SK-N-SH treated with all-trans-retinoic acid at 6 μM for 48 hours (cell line): ENCODE measurements at regions not wholly inside any gene's neighbourhood (a gene's known extent, or its start where the extent isn't known, plus 50 kb on each side); places are given as distances from the start of the nearest gene placed in this dataset.

ENCODE experiments used
- ATAC-seq: fragments of 200-7000 bp; cut with Tn5 transposase; 3 replicates; pipeline ENCODE4 v1.9.1; 2020; ENCODE audit warnings: mild to moderate bottlenecking, moderate library complexity
- ARNTL ChIP-seq: fragments of 450-650 bp; formaldehyde crosslinking; IDR thresholded peaks from 2 replicates; pipeline ENCODE4 v1.5.0; 2020; ENCODE audit warnings: low read depth, mild to moderate bottlenecking, moderate library complexity, borderline replicate concordance
- BACH2 ChIP-seq: fragments of 250-450 bp; sonication (Bioruptor Pico); IDR thresholded peaks from 2 replicates; pipeline ENCODE4 v1.9.0; 2021; ENCODE audit warnings: mild to moderate bottlenecking, borderline replicate concordance
- CSDC2 ChIP-seq: fragments of 250-450 bp; sonication (Bioruptor Pico); IDR thresholded peaks from 2 replicates; pipeline ENCODE4 v1.5.0; 2020; ENCODE audit warnings: mild to moderate bottlenecking, moderate library complexity
- ESRRG ChIP-seq: fragments of 250-450 bp; sonication (Bioruptor Pico); IDR thresholded peaks from 2 replicates; pipeline ENCODE4 v1.6.1; 2021; ENCODE audit warnings: mild to moderate bottlenecking
- GLIS3 ChIP-seq: fragments of 250-450 bp; sonication (Bioruptor Pico); IDR thresholded peaks from 2 replicates; pipeline ENCODE4 v1.5.0; 2020; ENCODE audit warnings: mild to moderate bottlenecking, moderate library complexity
- OSR1 ChIP-seq: fragments of 250-450 bp; sonication (Bioruptor Pico); IDR thresholded peaks from 2 replicates; pipeline ENCODE4 v1.8.0; 2022; ENCODE audit warnings: moderate library complexity, mild to moderate bottlenecking, inconsistent platforms
- PPARA ChIP-seq: fragments of 250-450 bp; sonication (Bioruptor Pico); IDR thresholded peaks from 2 replicates; pipeline ENCODE4 v1.5.0; 2020; ENCODE audit warnings: mild to moderate bottlenecking, borderline replicate concordance
- SNAI2 ChIP-seq: fragments of 250-450 bp; sonication (Bioruptor Pico); IDR thresholded peaks from 2 replicates; pipeline ENCODE4 v1.5.0; 2020; ENCODE audit warnings: mild to moderate bottlenecking, moderate library complexity
- TCF4 ChIP-seq: fragments of 250-450 bp; sonication (Bioruptor Pico); IDR thresholded peaks from 2 replicates; pipeline ENCODE4 v1.8.0; 2021; ENCODE audit warnings: mild to moderate bottlenecking, moderate library complexity, borderline replicate concordance
- TOX ChIP-seq: fragments of 250-450 bp; sonication (Bioruptor Pico); IDR thresholded peaks from 2 replicates; pipeline ENCODE4 v1.8.0; 2021; ENCODE audit warnings: mild to moderate bottlenecking, moderate library complexity, borderline replicate concordance
- ZC3H10 ChIP-seq: fragments of 250-450 bp; sonication (Bioruptor Pico); IDR thresholded peaks from 2 replicates; pipeline ENCODE4 v1.5.1; 2021; ENCODE audit warnings: mild to moderate bottlenecking, moderate library complexity
- ZFP3 ChIP-seq: fragments of 250-450 bp; sonication (Bioruptor Pico); IDR thresholded peaks from 2 replicates; pipeline ENCODE4 v1.5.0; 2020; ENCODE audit warnings: mild to moderate bottlenecking, moderate library complexity
- ZFP30 ChIP-seq: fragments of 450-650 bp; formaldehyde crosslinking; IDR thresholded peaks from 2 replicates; pipeline ENCODE4 v1.5.0; 2022; ENCODE audit warnings: mild to moderate bottlenecking, moderate library complexity
- ZNF565 ChIP-seq: fragments of 450-650 bp; formaldehyde crosslinking; conservative IDR thresholded peaks from 2 replicates; pipeline ENCODE4 v1.5.0; 2020; ENCODE audit warnings: low read depth, mild to moderate bottlenecking, moderate library complexity
- ZNF8 ChIP-seq: fragments of 450-650 bp; formaldehyde crosslinking; IDR thresholded peaks from 2 replicates; pipeline ENCODE4 v1.5.0; 2020; ENCODE audit warnings: mild to moderate bottlenecking, moderate library complexity
- TF ChIP-seq, protein P1 (sequence below): fragments of 250-450 bp; sonication (Bioruptor Pico); IDR thresholded peaks from 2 replicates; pipeline ENCODE4 v1.5.1; 2021; ENCODE audit warnings: mild to moderate bottlenecking, moderate library complexity
- TF ChIP-seq, protein P2 (sequence below): fragments of 250-450 bp; sonication (Bioruptor Pico); IDR thresholded peaks from 2 replicates; pipeline ENCODE4 v1.8.0; 2020; ENCODE audit warnings: mild to moderate bottlenecking, moderate library complexity, borderline replicate concordance
- TF ChIP-seq, protein P3 (sequence below): fragments of 250-450 bp; sonication (Bioruptor Pico); IDR thresholded peaks from 2 replicates; pipeline ENCODE4 v1.5.1; 2020; ENCODE audit warnings: low read depth, mild to moderate bottlenecking, moderate library complexity
- TF ChIP-seq, protein P4 (sequence below): fragments of 250-450 bp; sonication (Bioruptor Pico); IDR thresholded peaks from 2 replicates; pipeline ENCODE4 v1.5.0; 2020; ENCODE audit warnings: mild to moderate bottlenecking, moderate library complexity
- TF ChIP-seq, protein P5 (sequence below): fragments of 250-450 bp; sonication (Bioruptor Pico); IDR thresholded peaks from 2 replicates; pipeline ENCODE4 v1.8.0; 2021; ENCODE audit warnings: low read depth, mild to moderate bottlenecking, moderate library complexity, borderline replicate concordance

DNA sequence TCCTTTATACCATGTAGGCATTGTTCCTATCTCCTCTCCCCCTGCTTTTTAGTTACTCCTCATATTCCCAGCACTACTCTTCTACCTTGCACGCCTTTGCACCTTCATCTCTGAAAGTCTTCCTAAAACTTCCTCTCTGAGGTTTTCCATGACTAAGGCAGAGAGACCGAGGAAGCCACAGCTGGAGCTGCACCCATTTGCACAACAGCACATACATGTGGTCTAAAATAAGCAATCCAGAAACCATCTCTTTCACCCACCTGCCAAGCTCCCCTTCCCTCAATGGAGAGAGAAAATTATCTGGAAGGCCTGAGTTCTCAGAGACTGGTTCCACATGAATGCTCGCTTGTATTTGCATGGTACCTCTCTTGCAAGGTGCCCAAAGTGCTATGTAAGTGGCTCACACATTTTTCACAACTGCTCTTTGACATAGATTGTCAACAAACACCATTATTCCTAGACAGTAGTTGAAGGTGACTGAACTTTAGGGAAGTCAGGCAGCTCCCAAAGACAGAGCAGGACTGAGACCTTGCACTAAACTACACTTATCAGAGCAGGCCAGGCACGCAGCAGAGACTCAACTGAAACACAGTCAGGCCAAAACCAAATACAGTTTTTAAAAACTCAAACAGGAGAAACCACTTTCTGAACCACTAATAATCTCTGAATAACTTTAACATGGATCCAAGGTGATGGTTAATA is 313.2 kb downstream of the TFAP2A start (continued):
- no peak for TF ChIP-seq ZC3H10 (CRISPR knock-in tag)

DNA sequence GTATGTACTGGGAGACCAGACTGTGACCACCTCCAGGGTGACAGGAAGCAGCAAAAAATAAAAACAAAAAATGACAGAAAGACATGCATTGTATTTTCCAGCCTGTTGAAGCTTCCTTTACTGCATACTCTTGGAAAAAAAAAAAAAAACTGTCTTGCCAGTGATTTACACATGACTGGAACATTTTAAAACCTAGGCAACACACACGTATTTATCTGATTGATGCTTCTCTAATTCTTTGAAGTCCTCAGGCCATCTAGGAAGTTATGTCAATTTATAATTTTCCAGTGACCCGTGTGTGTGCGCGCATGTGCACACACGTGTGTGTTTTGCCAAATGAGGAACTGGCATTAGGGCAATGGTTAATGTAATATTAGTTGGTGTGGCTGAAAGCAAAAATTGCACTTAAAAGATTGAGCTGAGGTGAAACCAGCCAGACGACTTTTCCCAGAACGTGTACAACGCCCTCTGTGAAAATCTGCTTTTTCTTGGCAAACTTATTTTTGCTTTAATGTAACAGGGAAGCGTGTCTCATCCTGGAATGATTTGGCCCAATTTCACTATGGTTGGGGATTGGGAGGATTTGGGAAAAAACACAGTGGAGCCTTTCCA is 315.2 kb downstream of the TFAP2A start:
- no peak for ATAC-seq
- TF ChIP-seq GLIS3 (CRISPR knock-in tag) (no peak), ZNF8 (CRISPR knock-in tag) (no peak), CSDC2 (CRISPR knock-in tag) (no peak), ZC3H10 (CRISPR knock-in tag) (no peak), ZFP3 (CRISPR knock-in tag) (no peak), ZNF565 (CRISPR knock-in tag) (no peak), TCF4 (no peak)
- TF ChIP-seq, protein P1, sequence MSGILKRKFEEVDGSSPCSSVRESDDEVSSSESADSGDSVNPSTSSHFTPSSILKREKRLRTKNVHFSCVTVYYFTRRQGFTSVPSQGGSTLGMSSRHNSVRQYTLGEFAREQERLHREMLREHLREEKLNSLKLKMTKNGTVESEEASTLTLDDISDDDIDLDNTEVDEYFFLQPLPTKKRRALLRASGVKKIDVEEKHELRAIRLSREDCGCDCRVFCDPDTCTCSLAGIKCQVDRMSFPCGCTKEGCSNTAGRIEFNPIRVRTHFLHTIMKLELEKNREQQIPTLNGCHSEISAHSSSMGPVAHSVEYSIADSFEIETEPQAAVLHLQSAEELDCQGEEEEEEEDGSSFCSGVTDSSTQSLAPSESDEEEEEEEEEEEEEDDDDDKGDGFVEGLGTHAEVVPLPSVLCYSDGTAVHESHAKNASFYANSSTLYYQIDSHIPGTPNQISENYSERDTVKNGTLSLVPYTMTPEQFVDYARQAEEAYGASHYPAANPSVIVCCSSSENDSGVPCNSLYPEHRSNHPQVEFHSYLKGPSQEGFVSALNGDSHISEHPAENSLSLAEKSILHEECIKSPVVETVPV (CRISPR knock-in tag) = no peak
- TF ChIP-seq, protein P2, sequence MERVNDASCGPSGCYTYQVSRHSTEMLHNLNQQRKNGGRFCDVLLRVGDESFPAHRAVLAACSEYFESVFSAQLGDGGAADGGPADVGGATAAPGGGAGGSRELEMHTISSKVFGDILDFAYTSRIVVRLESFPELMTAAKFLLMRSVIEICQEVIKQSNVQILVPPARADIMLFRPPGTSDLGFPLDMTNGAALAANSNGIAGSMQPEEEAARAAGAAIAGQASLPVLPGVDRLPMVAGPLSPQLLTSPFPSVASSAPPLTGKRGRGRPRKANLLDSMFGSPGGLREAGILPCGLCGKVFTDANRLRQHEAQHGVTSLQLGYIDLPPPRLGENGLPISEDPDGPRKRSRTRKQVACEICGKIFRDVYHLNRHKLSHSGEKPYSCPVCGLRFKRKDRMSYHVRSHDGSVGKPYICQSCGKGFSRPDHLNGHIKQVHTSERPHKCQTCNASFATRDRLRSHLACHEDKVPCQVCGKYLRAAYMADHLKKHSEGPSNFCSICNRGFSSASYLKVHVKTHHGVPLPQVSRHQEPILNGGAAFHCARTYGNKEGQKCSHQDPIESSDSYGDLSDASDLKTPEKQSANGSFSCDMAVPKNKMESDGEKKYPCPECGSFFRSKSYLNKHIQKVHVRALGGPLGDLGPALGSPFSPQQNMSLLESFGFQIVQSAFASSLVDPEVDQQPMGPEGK (CRISPR knock-in tag) = no peak
- TF ChIP-seq, protein P3, sequence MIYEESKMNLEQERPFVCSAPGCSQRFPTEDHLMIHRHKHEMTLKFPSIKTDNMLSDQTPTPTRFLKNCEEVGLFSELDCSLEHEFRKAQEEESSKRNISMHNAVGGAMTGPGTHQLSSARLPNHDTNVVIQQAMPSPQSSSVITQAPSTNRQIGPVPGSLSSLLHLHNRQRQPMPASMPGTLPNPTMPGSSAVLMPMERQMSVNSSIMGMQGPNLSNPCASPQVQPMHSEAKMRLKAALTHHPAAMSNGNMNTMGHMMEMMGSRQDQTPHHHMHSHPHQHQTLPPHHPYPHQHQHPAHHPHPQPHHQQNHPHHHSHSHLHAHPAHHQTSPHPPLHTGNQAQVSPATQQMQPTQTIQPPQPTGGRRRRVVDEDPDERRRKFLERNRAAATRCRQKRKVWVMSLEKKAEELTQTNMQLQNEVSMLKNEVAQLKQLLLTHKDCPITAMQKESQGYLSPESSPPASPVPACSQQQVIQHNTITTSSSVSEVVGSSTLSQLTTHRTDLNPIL (CRISPR knock-in tag) = no peak
- TF ChIP-seq, protein P4, sequence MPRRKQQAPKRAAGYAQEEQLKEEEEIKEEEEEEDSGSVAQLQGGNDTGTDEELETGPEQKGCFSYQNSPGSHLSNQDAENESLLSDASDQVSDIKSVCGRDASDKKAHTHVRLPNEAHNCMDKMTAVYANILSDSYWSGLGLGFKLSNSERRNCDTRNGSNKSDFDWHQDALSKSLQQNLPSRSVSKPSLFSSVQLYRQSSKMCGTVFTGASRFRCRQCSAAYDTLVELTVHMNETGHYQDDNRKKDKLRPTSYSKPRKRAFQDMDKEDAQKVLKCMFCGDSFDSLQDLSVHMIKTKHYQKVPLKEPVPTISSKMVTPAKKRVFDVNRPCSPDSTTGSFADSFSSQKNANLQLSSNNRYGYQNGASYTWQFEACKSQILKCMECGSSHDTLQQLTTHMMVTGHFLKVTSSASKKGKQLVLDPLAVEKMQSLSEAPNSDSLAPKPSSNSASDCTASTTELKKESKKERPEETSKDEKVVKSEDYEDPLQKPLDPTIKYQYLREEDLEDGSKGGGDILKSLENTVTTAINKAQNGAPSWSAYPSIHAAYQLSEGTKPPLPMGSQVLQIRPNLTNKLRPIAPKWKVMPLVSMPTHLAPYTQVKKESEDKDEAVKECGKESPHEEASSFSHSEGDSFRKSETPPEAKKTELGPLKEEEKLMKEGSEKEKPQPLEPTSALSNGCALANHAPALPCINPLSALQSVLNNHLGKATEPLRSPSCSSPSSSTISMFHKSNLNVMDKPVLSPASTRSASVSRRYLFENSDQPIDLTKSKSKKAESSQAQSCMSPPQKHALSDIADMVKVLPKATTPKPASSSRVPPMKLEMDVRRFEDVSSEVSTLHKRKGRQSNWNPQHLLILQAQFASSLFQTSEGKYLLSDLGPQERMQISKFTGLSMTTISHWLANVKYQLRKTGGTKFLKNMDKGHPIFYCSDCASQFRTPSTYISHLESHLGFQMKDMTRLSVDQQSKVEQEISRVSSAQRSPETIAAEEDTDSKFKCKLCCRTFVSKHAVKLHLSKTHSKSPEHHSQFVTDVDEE (CRISPR knock-in tag) = no peak

DNA sequence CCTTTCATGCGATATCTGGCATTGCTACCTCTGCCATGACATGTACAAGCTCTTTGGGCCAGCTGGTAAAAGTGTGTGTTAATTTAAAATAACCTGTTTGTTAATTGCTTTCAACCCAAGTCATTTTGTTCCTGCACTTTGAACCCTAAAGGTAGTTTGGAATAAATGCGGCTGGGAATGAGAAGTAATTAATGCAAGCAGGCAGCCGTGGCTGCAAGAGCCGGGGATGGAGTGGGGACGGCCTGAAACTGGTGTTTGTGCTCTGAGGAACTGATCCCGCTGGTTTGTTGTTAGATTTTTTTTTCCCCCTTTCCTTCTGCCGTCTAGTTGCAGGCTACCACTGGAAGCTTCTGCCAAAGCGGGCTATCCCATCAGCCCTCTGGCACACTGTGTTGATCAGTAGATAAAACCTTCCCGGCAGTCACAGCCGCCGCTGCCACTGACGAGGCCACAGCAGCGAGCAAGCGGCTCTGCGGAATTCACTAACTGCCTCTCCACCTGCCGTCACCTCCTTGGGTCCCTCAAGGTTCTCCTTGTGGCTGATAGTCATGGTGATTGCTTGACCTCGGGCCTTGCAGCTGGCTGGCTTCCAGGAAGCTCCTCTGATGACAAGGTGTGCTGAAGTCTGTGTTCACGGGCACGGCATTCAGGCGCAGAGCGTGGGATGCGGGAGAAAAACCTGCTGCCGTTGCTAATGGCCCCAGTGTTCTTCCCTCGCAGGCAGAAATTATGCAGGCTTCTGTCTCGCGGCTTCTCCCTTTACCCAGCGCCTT is 315.9 kb downstream of the TFAP2A start:
- TF ChIP-seq GLIS3 (CRISPR knock-in tag) (no peak), ZC3H10 (CRISPR knock-in tag) (no peak), TCF4 (no peak), OSR1 (no peak), ZFP3 (CRISPR knock-in tag) (no peak), PPARA (CRISPR knock-in tag) (no peak), ARNTL (CRISPR knock-in tag) (no peak)
- ATAC-seq = peak; percentile 78

DNA sequence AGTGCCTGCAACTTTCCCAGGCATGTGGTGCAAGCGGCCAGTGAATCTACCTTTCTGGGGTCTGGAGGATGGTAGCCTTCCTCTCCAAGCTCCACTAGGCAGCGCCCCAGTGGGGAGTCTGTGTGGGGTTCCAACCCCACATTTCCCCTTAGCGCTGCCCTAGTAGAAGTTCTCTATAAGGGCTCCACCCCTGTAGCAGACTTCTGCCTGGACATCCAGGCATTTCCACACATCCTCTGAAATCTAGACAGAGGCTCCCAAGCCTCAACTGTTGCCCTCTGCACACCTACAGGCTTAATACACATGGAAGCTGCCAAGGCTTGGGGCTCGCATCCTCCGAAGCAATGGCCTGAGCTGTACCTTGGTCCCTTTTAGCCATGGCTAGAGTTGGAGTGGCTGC is 321.6 kb downstream of the TFAP2A start:
- no peak for ATAC-seq
- no peak for TF ChIP-seq PPARA (CRISPR knock-in tag)
- TF ChIP-seq SNAI2 (CRISPR knock-in tag) = no peak
- TF ChIP-seq BACH2 (CRISPR knock-in tag) = no peak
- TF ChIP-seq, protein P5, sequence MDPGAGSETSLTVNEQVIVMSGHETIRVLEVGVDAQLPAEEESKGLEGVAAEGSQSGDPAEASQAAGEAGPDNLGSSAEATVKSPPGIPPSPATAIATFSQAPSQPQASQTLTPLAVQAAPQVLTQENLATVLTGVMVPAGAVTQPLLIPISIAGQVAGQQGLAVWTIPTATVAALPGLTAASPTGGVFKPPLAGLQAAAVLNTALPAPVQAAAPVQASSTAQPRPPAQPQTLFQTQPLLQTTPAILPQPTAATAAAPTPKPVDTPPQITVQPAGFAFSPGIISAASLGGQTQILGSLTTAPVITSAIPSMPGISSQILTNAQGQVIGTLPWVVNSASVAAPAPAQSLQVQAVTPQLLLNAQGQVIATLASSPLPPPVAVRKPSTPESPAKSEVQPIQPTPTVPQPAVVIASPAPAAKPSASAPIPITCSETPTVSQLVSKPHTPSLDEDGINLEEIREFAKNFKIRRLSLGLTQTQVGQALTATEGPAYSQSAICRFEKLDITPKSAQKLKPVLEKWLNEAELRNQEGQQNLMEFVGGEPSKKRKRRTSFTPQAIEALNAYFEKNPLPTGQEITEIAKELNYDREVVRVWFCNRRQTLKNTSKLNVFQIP (CRISPR knock-in tag) = no peak
- TF ChIP-seq, protein P4 (CRISPR knock-in tag) = no peak
- TF ChIP-seq GLIS3 (CRISPR knock-in tag) = no peak
- no peak for TF ChIP-seq ZNF8 (CRISPR knock-in tag)
- TF ChIP-seq ZFP30 (CRISPR knock-in tag) = no peak
- no peak for TF ChIP-seq TOX (CRISPR knock-in tag)
- no peak for TF ChIP-seq ZC3H10 (CRISPR knock-in tag)
- TF ChIP-seq ESRRG (CRISPR knock-in tag) = no peak
- no peak for TF ChIP-seq TCF4
